ENCODE measurements at regions not wholly inside any gene's neighbourhood (a gene's known extent, or its start where the extent isn't known, plus 50 kb on each side); places are given as distances from the start of the nearest gene placed in this dataset.
A peak's percentile ranks its signal among the peaks of the same experiment; 100 is the strongest.

GRCh38 chr6:147087641-147088040 is 116.6 kb upstream of the STXBP5 start:
- H3K27me3 ChIP-seq: no peaks in the 10 kb centered on the region
- H3K27ac ChIP-seq: no peak overlapping the region
- H3K9me3 ChIP-seq (replicated peaks): peaks cover 4% of the 10 kb centered on the region
- H3K4me3 ChIP-seq: no peak overlapping the region
- no peak for DNase-seq
- no peaks in the 10 kb centered on the region for H3K4me1 ChIP-seq
- no peaks in the 10 kb centered on the region for H3K36me3 ChIP-seq

- no peak overlapping the region for H3K27ac ChIP-seq
- no peaks in the 10 kb centered on the region for H3K4me1 ChIP-seq
- no peak overlapping the region for H3K4me3 ChIP-seq
- DNase-seq: no peak
- peaks cover 4% of the 10 kb centered on the region for H3K9me3 ChIP-seq (replicated peaks)
- H3K36me3 ChIP-seq: no peaks in the 10 kb centered on the region
- no peaks in the 10 kb centered on the region for H3K27me3 ChIP-seq
Measured at GRCh38 chr6:147088861-147089260, 115.4 kb upstream of the STXBP5 start.

- no peaks in the 10 kb centered on the region for H3K36me3 ChIP-seq
- no peak for DNase-seq
- H3K9me3 ChIP-seq (replicated peaks): no peaks in the 10 kb centered on the region
Measured at GRCh38 chr6:147095316-147095715, 108.9 kb upstream of the STXBP5 start.

GRCh38 chr6:147099974-147100373 is 104.2 kb upstream of the STXBP5 start:
- DNase-seq: peak in 1 of 2 experiments; percentile 8

More at GRCh38 chr6:147095316-147095715, 108.9 kb upstream of the STXBP5 start:
- H3K4me1 ChIP-seq: no peaks in the 10 kb centered on the region
- no peak overlapping the region for H3K4me3 ChIP-seq
- no peaks in the 10 kb centered on the region for H3K27me3 ChIP-seq
- no peak overlapping the region for H3K27ac ChIP-seq

GRCh38 chr6:147103007-147103406 is 101.2 kb upstream of the STXBP5 start:
- DNase-seq: no peak
- no peak overlapping the region for H3K4me3 ChIP-seq
- no peak overlapping the region for H3K27ac ChIP-seq
- H3K27me3 ChIP-seq: no peaks in the 10 kb centered on the region
- no peaks in the 10 kb centered on the region for H3K9me3 ChIP-seq (replicated peaks)
- no peaks in the 10 kb centered on the region for H3K36me3 ChIP-seq
- no peaks in the 10 kb centered on the region for H3K4me1 ChIP-seq

More at GRCh38 chr6:147099974-147100373, 104.2 kb upstream of the STXBP5 start:
- Histone ChIP-seq H3K9me3 (replicated peaks) (no peaks in the 10 kb centered on the region), H3K4me1 (no peaks in the 10 kb centered on the region), H3K27ac (no peak overlapping the region), H3K36me3 (no peaks in the 10 kb centered on the region), H3K4me3 (no peak overlapping the region), H3K27me3 (no peaks in the 10 kb centered on the region)

- no peak overlapping the region for H3K4me3 ChIP-seq
- H3K27ac ChIP-seq: no peak overlapping the region
- H3K9me3 ChIP-seq (replicated peaks): no peaks in the 10 kb centered on the region
- H3K27me3 ChIP-seq: no peaks in the 10 kb centered on the region
- DNase-seq: no peak
- no peaks in the 10 kb centered on the region for H3K4me1 ChIP-seq
- H3K36me3 ChIP-seq: no peaks in the 10 kb centered on the region
Measured at GRCh38 chr6:147103694-147104093, 100.5 kb upstream of the STXBP5 start.

GRCh38 chr6:147105786-147106185 is 98.4 kb upstream of the STXBP5 start:
- DNase-seq: no peak
- no peaks in the 10 kb centered on the region for H3K4me1 ChIP-seq
- no peaks in the 10 kb centered on the region for H3K36me3 ChIP-seq
- H3K9me3 ChIP-seq (replicated peaks): no peaks in the 10 kb centered on the region
- no peak overlapping the region for H3K4me3 ChIP-seq
- no peak overlapping the region for H3K27ac ChIP-seq
- H3K27me3 ChIP-seq: no peaks in the 10 kb centered on the region

GRCh38 chr6:147106759-147107401 is 97.3 kb upstream of the STXBP5 start:
- no peaks in the 10 kb centered on the region for H3K36me3 ChIP-seq
- H3K27me3 ChIP-seq: no peaks in the 10 kb centered on the region
- no peak overlapping the region for H3K4me3 ChIP-seq
- H3K4me1 ChIP-seq: no peaks in the 10 kb centered on the region
- no peaks in the 10 kb centered on the region for H3K9me3 ChIP-seq (replicated peaks)
- no peak for DNase-seq
- no peak overlapping the region for H3K27ac ChIP-seq

- Histone ChIP-seq H3K27me3 (no peaks in the 10 kb centered on the region), H3K9me3 (replicated peaks) (no peaks in the 10 kb centered on the region), H3K36me3 (no peaks in the 10 kb centered on the region), H3K4me3 (no peak overlapping the region), H3K4me1 (no peaks in the 10 kb centered on the region), H3K27ac (no peak overlapping the region)
- DNase-seq: no peak
Measured at GRCh38 chr6:147108259-147108910, 95.8 kb upstream of the STXBP5 start.

GRCh38 chr6:147109707-147110106 is 94.5 kb upstream of the STXBP5 start:
- Histone ChIP-seq H3K4me3 (no peak overlapping the region), H3K4me1 (no peaks in the 10 kb centered on the region), H3K27me3 (no peaks in the 10 kb centered on the region), H3K9me3 (replicated peaks) (no peaks in the 10 kb centered on the region), H3K36me3 (no peaks in the 10 kb centered on the region), H3K27ac (no peak overlapping the region)
- DNase-seq: no peak

- Histone ChIP-seq H3K27me3 (no peaks in the 10 kb centered on the region), H3K27ac (no peak overlapping the region), H3K4me3 (no peak overlapping the region), H3K36me3 (no peaks in the 10 kb centered on the region), H3K4me1 (no peaks in the 10 kb centered on the region), H3K9me3 (replicated peaks) (no peaks in the 10 kb centered on the region)
- DNase-seq: no peak
Measured at GRCh38 chr6:147116056-147116455, 88.2 kb upstream of the STXBP5 start.

- no peak overlapping the region for H3K27ac ChIP-seq
- H3K27me3 ChIP-seq: no peaks in the 10 kb centered on the region
- no peaks in the 10 kb centered on the region for H3K9me3 ChIP-seq (replicated peaks)
- no peak overlapping the region for H3K4me3 ChIP-seq
- no peaks in the 10 kb centered on the region for H3K4me1 ChIP-seq
- no peaks in the 10 kb centered on the region for H3K36me3 ChIP-seq
- DNase-seq: no peak
Measured at GRCh38 chr6:147117011-147117410, 87.2 kb upstream of the STXBP5 start.

- Histone ChIP-seq H3K4me3 (no peak overlapping the region), H3K27me3 (no peaks in the 10 kb centered on the region), H3K36me3 (no peaks in the 10 kb centered on the region), H3K27ac (no peak overlapping the region), H3K9me3 (replicated peaks) (no peaks in the 10 kb centered on the region), H3K4me1 (no peaks in the 10 kb centered on the region)
- peak in 1 of 2 experiments; percentile 14 for DNase-seq
Measured at GRCh38 chr6:147117580-147117979, 86.6 kb upstream of the STXBP5 start.

GRCh38 chr6:147119310-147119709 is 84.9 kb upstream of the STXBP5 start:
- DNase-seq: no peak
- Histone ChIP-seq H3K4me3 (no peak overlapping the region), H3K9me3 (replicated peaks) (no peaks in the 10 kb centered on the region), H3K27me3 (no peaks in the 10 kb centered on the region), H3K36me3 (no peaks in the 10 kb centered on the region), H3K4me1 (no peaks in the 10 kb centered on the region), H3K27ac (no peak overlapping the region)

- H3K9me3 ChIP-seq (replicated peaks): no peaks in the 10 kb centered on the region
Measured at GRCh38 chr6:147122823-147123222, 81.4 kb upstream of the STXBP5 start.

GRCh38 chr6:147126618-147127022 is 77.6 kb upstream of the STXBP5 start:
- Histone ChIP-seq H3K4me3 (no peak overlapping the region), H3K4me1 (peaks cover 12% of the 10 kb centered on the region), H3K27ac (peak overlapping the region; percentile 23), H3K36me3 (no peaks in the 10 kb centered on the region), H3K27me3 (no peaks in the 10 kb centered on the region), H3K9me3 (replicated peaks) (no peaks in the 10 kb centered on the region)
- DNase-seq: peak; percentile 59 to 65

More at GRCh38 chr6:147122823-147123222, 81.4 kb upstream of the STXBP5 start:
- H3K27me3 ChIP-seq: no peaks in the 10 kb centered on the region
- DNase-seq: no peak
- H3K4me1 ChIP-seq: peaks cover 12% of the 10 kb centered on the region
- no peak overlapping the region for H3K27ac ChIP-seq
- no peak overlapping the region for H3K4me3 ChIP-seq
- H3K36me3 ChIP-seq: no peaks in the 10 kb centered on the region

Measured in SJCRH30 (cell line).